DMS153 treated with DMSO at 0.1 percent for 48 hours (cell line): ENCODE measurements at regions not wholly inside any gene's neighbourhood (a gene's known extent, or its start where the extent isn't known, plus 50 kb on each side); places are given as distances from the start of the nearest gene placed in this dataset.

Experiments used
- DNase-seq: peaks from one replicate; lab custom pipeline; 2025; ENCODE audit not compliant: unreplicated experiment; lab: John Stamatoyannopoulos, UW

DNA sequence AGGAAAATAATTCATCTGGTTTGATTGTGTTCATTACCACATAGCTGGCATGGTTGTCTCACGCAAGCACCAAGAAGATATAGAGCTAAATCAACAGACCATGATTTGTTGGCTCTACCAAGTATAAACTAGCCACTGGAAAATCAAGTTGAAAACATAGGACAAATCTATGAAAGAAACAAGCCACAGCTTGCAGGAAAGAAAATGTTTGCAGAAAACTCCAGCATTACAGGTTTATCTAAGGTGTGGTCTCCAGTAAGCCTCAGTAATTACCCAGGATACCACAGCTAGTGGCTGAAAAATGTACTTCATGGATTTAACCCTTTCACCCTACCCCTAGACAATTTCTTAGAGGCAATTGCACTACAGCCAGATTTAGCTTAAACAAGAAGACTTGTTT lies 340.6 kb downstream of the SOX2 start:
- peak; percentile 36 for DNase-seq

DNA sequence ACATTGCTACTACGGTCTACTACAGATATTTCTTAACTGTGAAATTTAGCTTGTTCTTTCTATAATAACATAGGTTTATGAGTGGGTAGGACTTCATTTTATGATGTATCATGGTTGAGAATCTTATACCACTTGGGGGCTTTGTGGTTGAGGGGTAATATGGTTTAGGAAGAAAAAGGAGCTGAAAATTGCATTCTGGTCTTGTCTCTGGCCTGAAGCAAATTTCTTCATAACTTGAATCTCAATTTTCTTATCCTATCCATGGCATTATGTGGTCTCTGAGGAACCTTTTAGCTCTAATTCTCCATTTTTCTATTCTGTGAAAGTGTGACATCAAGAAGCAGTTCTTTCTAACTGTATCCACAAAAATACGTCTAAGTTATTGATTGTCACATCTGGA lies 341.0 kb downstream of the SOX2 start:
- DNase-seq, result no peak

DNA sequence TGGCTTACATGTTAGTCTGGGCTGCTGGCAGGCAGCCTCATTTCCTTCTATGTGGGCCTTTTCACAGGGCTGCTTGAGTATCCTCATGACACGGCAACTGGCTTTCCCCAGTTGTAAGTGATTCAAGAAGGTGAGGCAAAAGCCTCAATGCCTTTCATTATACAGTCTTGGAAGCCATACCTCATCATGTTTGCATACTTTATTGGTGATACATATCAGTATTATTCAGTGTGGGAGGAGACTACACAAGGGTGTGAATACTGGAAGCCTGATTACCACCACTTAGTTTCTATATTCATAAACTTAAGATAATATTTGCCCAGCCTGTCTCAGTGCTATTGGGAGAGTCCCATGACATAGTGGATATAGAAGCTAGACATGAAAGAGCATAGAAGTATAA lies 346.8 kb downstream of the SOX2 start:
- no peak for DNase-seq

DNA sequence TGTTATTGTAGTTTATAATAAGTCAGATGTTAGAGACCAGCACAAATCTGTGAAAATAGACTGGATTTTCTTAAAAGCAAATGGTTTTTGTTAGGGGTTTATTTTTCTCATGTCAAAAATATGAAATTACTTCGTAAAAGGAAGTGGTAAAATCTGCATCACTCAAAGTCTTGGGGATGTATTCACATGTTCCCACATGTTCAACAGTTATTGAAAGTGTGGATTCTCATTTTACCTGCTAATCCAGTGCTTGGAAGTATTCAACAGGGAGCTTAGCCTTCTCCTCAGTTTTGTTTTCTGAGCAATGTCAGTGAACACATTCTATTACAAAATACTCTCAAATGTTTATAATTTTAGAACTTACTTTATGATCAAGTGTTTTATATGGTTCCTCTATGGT lies 352.0 kb downstream of the SOX2 start:
- no peak for DNase-seq

DNA sequence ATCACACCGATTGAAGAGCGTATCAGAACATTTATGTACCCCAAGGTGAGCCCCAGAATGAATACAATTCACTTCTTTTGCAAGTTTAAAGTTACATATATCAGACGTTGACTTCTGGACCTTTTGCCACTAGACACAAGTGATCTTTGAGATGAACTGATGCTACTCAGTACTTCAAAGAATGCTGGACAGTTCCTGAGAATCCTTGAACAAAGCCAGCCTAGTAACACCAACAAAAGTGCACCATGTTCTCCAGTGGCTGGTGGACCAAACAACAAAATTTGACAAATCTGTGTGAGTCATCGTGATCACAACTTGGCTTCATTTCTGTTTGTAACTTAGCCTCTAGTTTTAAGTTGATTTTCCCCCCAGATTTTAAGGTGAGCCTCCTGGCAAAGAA lies 355.7 kb downstream of the SOX2 start:
- no peak for DNase-seq

DNA sequence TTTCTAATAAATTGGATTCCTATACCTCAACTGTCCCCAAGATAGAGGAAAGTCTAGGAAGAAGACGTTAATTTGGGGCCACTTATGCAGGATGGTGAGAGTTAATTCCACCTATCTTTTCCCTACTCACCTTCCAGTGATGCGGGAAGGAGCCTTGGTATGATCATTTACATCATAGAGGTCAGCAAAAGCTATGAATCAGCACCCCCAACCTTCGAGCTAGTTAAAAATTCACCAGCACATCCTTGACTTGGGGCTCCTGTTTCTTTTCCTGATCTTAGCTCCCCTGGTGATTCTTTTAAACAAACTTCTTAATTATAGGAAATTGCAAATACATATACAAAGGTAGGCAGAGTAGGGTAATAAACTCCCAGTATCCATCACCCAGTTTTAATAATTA lies 366.6 kb downstream of the SOX2 start:
- DNase-seq, result no peak

DNA sequence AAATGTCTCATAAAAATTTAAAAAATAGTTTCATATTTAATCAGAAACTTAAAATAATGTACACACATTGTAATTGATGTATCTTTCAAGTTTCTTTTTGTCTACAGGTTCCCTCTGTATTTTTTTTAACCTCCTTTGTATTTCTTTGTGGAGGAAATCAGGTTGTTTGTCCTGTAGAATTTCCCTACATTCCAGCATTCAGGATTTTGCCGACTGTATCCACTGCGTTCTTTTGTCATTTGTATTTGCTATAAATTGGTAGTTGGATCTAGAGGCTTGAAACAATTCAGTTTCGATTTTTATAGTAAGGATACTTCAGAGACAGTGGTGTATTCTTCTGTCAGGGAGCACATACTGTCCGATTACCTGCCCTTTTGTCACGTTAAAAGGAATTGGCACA lies 367.2 kb downstream of the SOX2 start:
- DNase-seq, result no peak

DNA sequence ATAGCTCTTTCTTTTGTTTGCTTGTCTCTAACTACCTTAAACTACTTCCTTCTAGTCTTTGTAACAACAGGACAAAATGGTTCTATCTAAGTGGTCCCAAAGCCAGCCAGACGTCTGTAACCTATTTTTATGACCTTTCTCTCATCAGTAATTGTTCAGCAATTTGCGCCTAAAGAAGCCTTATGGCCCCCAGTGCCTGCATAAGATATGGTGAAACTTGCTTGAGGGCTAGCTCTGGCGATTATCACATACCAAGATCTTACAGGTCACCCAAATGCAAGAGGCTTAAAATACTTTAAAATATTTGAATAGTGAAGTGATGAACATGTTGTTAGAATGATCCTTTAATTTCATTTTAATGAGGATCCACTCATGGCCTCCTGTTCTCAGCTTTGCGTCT lies 369.4 kb downstream of the SOX2 start:
- no peak for DNase-seq

DNA sequence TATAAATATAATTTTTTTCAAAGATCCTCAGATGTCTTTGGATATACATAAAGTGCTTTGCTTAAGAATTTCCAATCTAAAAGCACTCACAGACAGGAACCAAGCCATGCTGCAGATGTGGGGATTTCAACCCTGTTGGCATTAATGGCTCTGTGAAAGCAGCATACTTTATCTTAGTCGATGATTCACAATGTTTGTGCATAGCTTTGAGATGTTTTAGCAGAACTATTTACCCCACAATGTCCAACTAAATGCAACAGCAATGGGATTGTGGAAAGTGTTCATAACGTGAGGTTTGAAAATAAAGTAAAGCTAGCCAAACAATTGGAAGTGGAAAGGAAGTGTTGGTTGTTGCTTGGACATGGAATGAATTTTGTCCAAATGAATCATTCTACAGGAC lies 371.4 kb downstream of the SOX2 start:
- DNase-seq, result no peak

DNA sequence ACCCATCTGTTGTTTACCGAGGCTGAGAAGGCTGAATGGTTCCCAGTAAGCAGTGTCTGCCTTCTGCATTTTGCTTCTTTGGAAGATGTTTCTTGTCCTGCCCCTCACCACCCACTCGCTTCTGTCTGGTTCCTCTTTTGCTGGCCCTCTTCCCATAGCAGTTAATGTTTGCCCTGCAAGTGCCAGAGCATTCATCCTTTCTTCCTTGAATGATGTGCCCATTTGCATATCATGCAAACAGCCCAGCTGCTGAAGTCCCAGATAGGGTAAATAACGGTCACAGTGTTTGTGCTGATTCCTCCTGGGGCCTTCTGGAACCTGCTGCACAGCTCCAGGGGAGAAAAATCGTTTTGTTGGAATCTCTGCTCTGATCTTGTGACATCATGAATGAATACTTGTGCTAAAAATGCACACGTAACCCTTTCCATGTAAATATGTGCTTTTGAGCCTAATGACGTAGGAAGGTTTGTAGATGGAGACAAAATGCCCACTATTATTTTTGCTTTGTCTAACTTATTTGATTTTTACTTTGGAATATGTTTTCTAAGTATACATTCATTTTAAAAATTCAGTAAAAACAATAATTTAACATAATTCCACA lies 381.0 kb downstream of the SOX2 start:
- peak; percentile 47 for DNase-seq

DNA sequence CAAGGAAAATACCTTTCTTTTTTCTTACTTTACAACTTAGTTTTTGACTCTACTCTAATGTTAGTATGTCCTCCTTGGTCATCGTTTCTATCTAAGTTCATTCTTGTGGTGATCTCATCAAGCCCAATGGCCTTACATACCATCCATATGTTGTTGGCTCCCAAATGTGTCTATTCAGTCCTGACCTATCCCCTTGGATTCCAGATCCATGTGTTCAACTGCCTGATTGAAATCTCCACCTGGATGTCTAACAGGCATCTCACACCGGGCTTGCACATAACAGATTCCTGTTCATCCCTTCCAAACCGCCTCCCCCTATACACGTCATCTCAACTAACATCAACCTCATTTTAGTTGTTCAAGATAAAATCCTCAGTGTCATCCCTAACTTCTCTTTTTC lies 382.6 kb downstream of the SOX2 start:
- DNase-seq, result no peak

DNA sequence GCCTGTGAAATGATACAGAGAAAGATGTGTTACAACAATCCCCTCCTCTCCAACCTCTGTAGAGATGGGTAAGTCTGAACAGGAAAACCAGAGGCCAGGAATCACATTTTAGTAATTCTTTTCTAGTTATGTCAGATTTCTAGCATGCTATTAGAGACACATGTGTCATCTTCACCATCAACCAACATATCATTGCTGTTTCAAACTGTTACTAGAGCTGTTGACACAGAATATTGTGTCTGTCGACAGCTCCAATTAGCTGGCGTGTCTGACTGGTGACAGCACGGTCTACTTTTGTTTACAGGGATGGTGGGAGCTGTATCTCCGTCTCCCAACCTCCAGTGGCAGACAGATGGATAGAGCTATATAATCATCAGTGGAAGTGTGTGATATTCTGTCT lies 393.2 kb downstream of the SOX2 start:
- DNase-seq, result no peak

DNA sequence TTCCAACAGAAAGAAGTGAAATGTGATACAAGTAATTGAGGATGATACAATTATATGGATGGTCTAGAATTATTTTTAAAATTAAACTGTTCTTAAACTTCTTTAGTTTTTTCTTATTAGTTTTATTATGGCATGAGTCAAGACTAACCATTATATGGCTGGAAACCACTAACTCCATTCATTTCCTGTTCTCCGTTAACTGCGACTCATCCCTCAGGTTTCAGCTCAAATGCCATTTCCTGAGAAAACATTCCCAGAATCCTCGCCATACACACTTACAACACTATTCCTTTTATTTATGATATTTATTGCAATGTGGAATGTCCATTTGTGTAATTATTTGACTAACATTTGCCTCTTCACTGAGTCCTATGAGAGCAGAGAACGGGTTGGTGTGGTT lies 394.1 kb downstream of the SOX2 start:
- no peak for DNase-seq

DNA sequence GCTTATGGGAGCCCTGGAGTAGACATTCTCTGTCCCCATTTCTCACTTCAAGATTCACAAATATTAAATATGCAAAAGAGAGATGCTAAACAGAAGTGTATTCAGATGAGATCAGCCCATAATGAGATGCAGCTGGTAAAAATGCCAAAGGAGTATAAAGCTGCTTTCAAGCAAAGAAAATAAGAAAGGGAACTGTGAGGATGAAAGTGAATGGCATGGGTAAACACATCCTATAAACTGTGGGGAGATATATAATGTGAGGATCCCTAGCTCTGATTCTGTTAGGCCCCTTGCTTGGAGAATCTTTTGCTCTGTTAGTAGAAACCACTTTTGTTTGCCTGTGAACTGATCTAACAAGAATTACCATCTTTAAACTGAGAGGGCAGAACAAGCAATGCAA lies 396.6 kb downstream of the SOX2 start:
- DNase-seq, result no peak

DNA sequence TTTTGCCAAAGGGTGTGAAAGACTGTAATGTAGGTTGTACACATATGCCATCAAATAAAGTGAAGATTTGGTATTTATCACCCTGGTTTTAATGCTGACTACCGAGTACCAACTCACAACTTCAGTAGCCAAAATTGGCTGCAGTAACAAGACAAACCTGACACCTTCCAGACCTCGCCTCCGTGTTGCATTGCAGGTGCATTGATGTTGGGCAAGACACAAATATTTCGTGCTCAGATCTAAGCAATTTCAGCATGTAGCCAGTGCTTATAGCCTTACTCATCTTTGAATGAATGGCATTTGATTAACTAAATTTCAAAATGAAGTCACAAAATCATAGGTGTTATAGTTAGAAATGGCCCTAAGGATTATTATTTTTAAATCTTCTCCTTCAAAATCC lies 400.2 kb downstream of the SOX2 start:
- no peak for DNase-seq

DNA sequence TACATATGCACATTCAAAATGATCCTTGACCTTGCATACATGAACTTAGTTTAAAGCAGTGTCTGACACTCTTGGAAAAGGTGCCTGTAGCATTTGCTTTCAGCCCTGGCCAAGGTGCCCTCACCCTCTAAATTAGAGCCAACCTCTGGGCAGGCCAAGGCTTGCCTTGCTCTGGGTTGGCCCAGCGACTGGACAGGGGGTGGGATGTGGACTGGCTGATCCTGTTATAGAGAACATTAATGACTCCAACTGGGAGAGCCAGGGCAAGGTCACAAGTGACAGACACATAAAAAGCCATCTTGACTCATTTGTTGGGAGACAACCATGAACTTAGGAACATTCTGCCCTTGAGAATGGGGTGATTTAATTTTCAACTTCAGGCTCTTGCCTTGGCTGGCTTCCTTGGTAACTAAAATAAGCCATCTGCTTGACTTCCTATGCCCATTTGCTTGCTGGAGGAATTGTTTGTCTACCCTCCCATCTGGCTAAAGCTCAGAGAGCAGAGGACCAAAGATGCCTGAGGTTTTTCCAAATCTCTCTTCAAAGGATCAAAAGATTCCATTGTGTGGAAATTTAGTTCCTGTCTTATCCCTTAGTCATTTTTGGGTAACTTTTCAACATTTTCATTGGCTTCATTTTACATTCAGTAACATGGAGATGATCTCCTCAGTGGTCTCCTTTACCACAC lies 403.7 kb downstream of the SOX2 start:
- no peak for DNase-seq

DNA sequence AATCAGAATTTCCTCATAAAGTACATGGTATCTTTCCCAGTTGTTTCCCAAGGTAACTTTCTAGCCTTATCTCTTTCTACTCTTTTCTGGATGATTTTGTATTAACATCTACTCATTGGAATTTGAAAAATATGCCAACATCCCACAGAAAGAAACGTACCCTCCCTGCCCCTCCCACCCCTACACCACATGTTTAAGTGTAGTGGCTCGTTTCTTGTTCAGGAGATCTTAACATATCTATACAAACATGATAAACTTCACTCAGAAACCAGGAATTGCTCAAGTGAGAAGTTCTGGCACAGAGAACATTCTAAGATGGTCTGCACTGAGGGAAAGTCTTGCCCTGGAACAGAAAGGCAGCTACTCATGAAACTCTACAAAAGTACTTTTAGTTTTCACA lies 404.7 kb downstream of the SOX2 start:
- DNase-seq, result no peak

DNA sequence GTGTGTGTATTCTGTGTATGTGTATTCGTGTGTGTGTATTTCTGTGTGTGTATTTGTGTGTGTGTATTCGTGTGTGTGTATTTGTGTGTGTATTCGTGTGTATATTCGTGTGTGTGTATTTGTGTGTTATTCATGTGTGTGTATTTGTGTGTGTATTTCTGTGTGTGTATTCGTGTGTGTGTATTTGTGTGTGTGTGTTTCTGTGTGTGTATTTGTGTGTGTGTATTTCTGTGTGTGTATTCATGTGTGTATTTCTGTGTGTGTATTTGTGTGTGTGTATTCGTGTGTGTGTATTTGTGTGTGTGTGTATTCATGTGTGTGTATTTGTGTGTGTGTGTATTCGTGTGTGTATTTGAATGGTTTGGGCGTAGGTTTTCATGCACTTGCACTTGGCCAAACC lies 405.4 kb downstream of the SOX2 start:
- DNase-seq, result no peak

DNA sequence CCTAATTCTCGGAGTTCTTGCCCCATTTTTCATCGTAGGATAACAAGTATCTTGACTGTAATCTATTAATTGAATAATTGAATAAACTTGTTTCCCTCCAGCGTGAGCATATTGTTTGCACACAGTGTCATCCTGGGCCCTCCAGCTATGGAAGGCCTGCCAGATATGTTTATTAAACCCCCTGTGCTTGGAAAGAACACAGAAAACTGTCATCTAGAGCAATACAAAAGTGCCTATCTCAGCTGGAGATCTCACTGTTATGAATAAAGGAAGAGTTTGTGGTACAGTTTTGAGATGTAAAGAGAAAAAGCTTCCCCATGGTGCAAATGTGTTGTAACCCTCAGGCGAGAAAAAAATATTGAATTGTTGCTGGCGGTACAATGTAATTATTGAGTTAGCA lies 405.9 kb downstream of the SOX2 start:
- DNase-seq, result no peak

DNA sequence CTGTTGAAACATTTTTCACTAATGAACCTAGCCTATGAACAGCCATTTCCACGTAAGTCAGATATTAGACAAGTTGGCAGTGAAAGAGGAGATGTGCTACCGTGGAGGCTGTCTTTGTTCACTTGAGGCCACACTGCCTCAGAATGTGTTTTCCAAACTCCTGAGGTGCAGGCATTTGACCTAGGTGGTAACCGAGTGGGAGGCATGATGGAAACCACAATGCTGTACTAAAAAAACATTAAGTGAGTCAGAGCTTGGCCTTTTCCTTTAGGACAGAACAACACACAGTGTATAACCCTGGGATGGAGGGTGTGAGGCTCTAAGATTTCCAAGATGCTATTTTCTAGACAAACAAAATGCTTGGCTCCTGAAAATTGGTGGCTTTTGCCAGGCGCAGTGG lies 406.3 kb downstream of the SOX2 start:
- DNase-seq, result no peak

DNA sequence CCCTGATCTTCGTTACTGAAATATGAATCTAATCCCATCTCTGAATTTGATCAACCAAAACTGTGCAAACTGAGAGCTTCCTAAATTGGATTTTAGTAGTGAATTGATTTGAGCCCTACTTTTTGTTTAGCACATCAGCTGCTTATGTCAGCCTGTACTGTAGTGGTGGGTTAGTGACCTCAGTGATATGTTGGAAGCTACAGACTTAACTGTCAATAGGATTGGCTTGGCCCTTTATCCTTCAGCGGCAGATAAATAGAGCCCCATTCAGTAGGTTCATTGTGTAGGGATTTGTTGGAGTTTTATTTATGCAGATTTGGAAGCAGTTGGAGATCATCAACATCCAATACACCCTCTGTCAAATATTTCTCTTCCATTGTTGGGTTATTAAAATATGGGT lies 409.7 kb downstream of the SOX2 start:
- DNase-seq, result no peak

DNA sequence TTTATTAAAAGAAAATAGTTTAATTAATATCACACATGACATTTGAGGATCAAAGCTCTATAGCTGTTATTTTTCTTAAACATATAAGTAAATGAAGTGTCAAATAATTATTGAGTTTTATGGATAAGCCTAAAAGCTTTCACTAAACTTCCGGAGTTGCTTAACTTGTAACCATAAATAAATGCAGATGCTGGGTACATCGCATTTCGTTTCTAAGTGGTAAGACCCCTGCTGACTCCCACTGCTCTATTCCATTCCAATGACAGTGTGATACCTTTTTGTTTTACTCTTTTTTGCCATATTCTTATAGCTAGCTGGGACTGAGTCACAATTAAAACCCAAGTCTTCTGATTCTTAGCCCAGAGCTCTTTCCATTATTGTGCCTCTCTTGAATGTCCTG lies 411.1 kb downstream of the SOX2 start:
- no peak for DNase-seq

DNA sequence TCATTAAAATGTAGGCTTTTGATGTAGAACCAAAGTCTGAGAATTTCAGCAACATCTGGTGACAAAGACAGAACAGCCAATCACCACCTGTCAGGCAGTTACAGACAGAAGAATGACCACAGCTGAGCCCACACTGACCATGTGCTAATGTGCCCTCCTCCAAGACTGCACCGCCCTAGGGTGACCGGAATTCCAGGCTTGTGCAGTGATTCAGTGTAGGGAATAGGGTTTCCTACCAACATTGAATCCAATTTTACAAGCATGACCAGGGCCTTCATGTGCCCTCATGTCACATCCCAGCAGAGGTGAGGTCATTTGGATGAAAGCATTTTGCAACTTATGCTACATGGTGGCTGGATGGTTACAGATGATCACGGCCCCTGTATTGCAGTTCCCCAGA lies 412.5 kb downstream of the SOX2 start:
- DNase-seq, result no peak
